Activated T-cell treated with anti-CD3 and anti-CD28 coated beads, Interleukin-2, amount 50 U/mL, for 72 hours (primary cell): ENCODE measurements at regions not wholly inside any gene's neighbourhood (a gene's known extent, or its start where the extent isn't known, plus 50 kb on each side); places are given as distances from the start of the nearest gene placed in this dataset.
"Not testable (repeated sequence)": the region's sequence is repeated elsewhere in the genome, so short reads cannot be mapped to it uniquely, and the experiment has no call there.

Experiments used
- ATAC-seq, 2 donors: fragments of 150-1000 bp; cut with Tn5 transposase; replicated peaks in 1 of 2; 2 replicates each; pipeline ENCODE4 v1.10.0; 2021; ENCODE audit warnings: moderate library complexity in 2 of 2, mild to moderate bottlenecking in 1 of 2
- DNase-seq, 2 donors: peaks; one replicate each; pipeline ENCODE4 v3.0.0; 2021 to 2022; ENCODE audit warnings: mixed read lengths in 1 of 2
- H3K27ac Mint-ChIP-seq: one replicate; pipeline ENCODE4 v1.8.0; 2022; ENCODE audit warnings: mild to moderate bottlenecking, moderate library complexity, mixed read lengths
- H3K27me3 Mint-ChIP-seq: one replicate; pipeline ENCODE4 v1.8.0; 2022; ENCODE audit warnings: low read depth, mixed read lengths
- H3K36me3 Mint-ChIP-seq, 2 donors: one replicate each; pipeline ENCODE4 v1.8.0; 2022; ENCODE audit warnings: mixed read lengths in 2 of 2, mild to moderate bottlenecking in 1 of 2; ENCODE audit not compliant: insufficient read depth in 2 of 2
- H3K4me1 Mint-ChIP-seq: one replicate; pipeline ENCODE4 v1.8.0; 2022; ENCODE audit warnings: low read depth, mixed read lengths
- H3K4me3 Mint-ChIP-seq, 2 donors: one replicate each; pipeline ENCODE4 v1.8.0; 2022; ENCODE audit warnings: mild to moderate bottlenecking in 2 of 2, mixed read lengths in 2 of 2, moderate library complexity in 2 of 2
- H3K9me3 Mint-ChIP-seq, 2 donors: one replicate each; pipeline ENCODE4 v1.8.0; 2022; ENCODE audit warnings: mixed read lengths in 2 of 2

GRCh38 chr11:97702951-97703350 lies 1313.1 kb downstream of the JRKL start:
- Mint-ChIP-seq H3K4me3 (no peak overlapping the region), H3K27me3 (no peaks in the 10 kb centered on the region), H3K9me3 (no peaks in the 10 kb centered on the region), H3K4me1 (no peaks in the 10 kb centered on the region), H3K36me3 (no peaks in the 10 kb centered on the region), H3K27ac (no peak overlapping the region)
- ATAC-seq (no peak), DNase-seq (no peak)

GRCh38 chr11:97703851-97704250 lies 1314.0 kb downstream of the JRKL start:
- DNase-seq (no peak), ATAC-seq (no peak)
- Mint-ChIP-seq H3K27me3 (no peaks in the 10 kb centered on the region), H3K4me1 (no peaks in the 10 kb centered on the region), H3K9me3 (no peaks in the 10 kb centered on the region), H3K4me3 (no peak overlapping the region), H3K36me3 (no peaks in the 10 kb centered on the region), H3K27ac (no peak overlapping the region)

GRCh38 chr11:97705441-97705840 lies 1315.3 kb upstream of the CNTN5 start:
- not testable (repeated sequence) for H3K36me3 Mint-ChIP-seq, H3K9me3 Mint-ChIP-seq, H3K4me3 Mint-ChIP-seq, DNase-seq, H3K27ac Mint-ChIP-seq, H3K27me3 Mint-ChIP-seq, ATAC-seq, H3K4me1 Mint-ChIP-seq

GRCh38 chr11:97717922-97718321 lies 1302.8 kb upstream of the CNTN5 start:
- no peak overlapping the region for H3K27ac Mint-ChIP-seq
- peaks cover 2 to 3% of the 10 kb centered on the region in 2 donors for H3K9me3 Mint-ChIP-seq
- H3K27me3 Mint-ChIP-seq = no peaks in the 10 kb centered on the region
- ATAC-seq = no peak
- DNase-seq = no peak
- H3K36me3 Mint-ChIP-seq = no peaks in the 10 kb centered on the region
- H3K4me1 Mint-ChIP-seq = no peaks in the 10 kb centered on the region
- no peak overlapping the region for H3K4me3 Mint-ChIP-seq

DNA sequence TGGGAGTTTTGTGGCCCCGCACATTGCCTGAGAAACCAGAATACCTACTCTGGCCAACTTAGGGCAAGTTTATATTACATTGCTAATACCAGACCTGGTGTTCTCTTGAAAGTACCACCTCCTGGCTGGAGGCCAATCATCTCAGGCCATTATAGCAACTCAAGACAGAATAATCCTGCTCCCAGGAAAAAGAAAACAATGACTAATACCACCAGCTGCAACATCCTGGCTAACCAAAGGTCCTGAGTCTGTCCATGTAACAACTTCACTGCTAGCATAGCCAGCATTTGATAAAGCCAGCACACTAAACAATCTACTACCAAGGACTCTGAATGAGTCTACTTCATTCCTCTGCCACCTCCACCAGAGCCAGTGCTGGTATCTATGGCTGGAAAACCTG lies 1298.7 kb upstream of the CNTN5 start:
- no peak overlapping the region for H3K27ac Mint-ChIP-seq
- DNase-seq (no peak), ATAC-seq (no peak)
- H3K4me3 Mint-ChIP-seq = no peak overlapping the region
- H3K36me3 Mint-ChIP-seq = no peaks in the 10 kb centered on the region
- H3K27me3 Mint-ChIP-seq = no peaks in the 10 kb centered on the region
- H3K4me1 Mint-ChIP-seq = no peaks in the 10 kb centered on the region
- H3K9me3 Mint-ChIP-seq = peaks cover 5 to 8% of the 10 kb centered on the region in 2 donors

DNA sequence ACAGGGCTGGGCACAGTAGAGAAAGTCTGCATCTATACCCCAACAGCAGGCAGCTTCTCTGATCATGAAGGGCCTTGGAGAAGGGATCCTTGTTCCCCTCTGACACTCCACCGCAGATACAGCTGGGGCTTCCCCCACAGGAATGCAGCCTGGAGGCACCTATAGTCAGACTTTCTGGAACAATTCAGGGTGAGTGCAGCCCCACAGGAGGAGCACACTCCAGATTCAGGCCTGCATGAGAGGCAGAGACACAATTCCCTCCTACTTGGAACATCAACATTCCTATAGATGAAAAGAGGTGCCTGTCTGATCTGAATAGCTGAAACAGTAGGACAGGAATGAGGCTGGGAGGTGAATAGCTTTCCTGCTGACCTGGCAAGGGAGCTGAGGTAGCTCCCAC lies 1298.0 kb upstream of the CNTN5 start:
- no peak overlapping the region for H3K4me3 Mint-ChIP-seq
- H3K9me3 Mint-ChIP-seq = peaks cover 5 to 8% of the 10 kb centered on the region in 2 donors
- no peak for ATAC-seq
- no peaks in the 10 kb centered on the region for H3K27me3 Mint-ChIP-seq
- H3K4me1 Mint-ChIP-seq = no peaks in the 10 kb centered on the region
- DNase-seq = no peak
- H3K36me3 Mint-ChIP-seq = no peaks in the 10 kb centered on the region
- no peak overlapping the region for H3K27ac Mint-ChIP-seq

GRCh38 chr11:97729546-97730272 lies 1291.0 kb upstream of the CNTN5 start:
- Mint-ChIP-seq H3K27me3 (no peaks in the 10 kb centered on the region), H3K9me3 (peaks cover 12 to 15% of the 10 kb centered on the region in 2 donors), H3K4me1 (no peaks in the 10 kb centered on the region), H3K4me3 (no peak overlapping the region), H3K36me3 (no peaks in the 10 kb centered on the region), H3K27ac (no peak overlapping the region)
- no peak for ATAC-seq
- no peak for DNase-seq

- Mint-ChIP-seq H3K4me3 (no peak overlapping the region), H3K27ac (no peak overlapping the region)
- DNase-seq = no peak
Observed at GRCh38 chr11:97732011-97732632, 1288.6 kb upstream of the CNTN5 start.

DNA sequence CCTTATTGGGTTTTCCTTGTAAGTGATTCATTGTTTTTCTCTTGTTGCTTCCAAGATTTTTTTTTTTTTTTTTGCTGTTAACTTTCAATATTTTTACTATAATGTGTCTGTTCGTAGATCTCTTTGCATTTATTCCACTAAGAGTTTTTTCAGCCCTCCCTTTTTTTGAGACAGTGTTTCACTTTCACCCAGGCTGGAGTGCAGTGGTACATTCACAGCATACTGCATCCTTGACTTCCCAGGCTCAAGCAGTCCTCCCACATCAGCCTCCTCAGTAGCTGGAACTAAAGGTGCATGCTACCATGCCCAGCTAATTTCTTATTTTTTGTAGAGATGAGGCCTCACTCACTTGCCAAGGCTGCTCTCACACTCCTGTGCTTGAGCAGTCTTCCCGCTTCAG lies 1282.0 kb upstream of the CNTN5 start:
- ATAC-seq (no peak), DNase-seq (no peak)
- Mint-ChIP-seq H3K4me1 (no peaks in the 10 kb centered on the region), H3K9me3 (peaks cover 13 to 23% of the 10 kb centered on the region in 2 donors), H3K4me3 (no peak overlapping the region), H3K36me3 (peaks cover 2 to 4% of the 10 kb centered on the region in 2 donors), H3K27ac (no peak overlapping the region), H3K27me3 (no peaks in the 10 kb centered on the region)

More at GRCh38 chr11:97732011-97732632, 1288.6 kb upstream of the CNTN5 start:
- Mint-ChIP-seq H3K4me1 (no peaks in the 10 kb centered on the region), H3K36me3 (no peaks in the 10 kb centered on the region), H3K27me3 (no peaks in the 10 kb centered on the region), H3K9me3 (peaks cover 11 to 15% of the 10 kb centered on the region in 2 donors)
- ATAC-seq = no peak

- H3K27me3 Mint-ChIP-seq = no peaks in the 10 kb centered on the region
- no peak overlapping the region for H3K4me3 Mint-ChIP-seq
- peaks cover 2 to 4% of the 10 kb centered on the region in 2 donors for H3K36me3 Mint-ChIP-seq
- DNase-seq (no peak), ATAC-seq (no peak)
- H3K9me3 Mint-ChIP-seq = peaks cover 10 to 18% of the 10 kb centered on the region in 2 donors
- no peak overlapping the region for H3K27ac Mint-ChIP-seq
- H3K4me1 Mint-ChIP-seq = no peaks in the 10 kb centered on the region
Observed at GRCh38 chr11:97739932-97740800, 1280.6 kb upstream of the CNTN5 start.

- no peak overlapping the region for H3K4me3 Mint-ChIP-seq
- peaks cover 2 to 4% of the 10 kb centered on the region in 2 donors for H3K36me3 Mint-ChIP-seq
- no peaks in the 10 kb centered on the region for H3K27me3 Mint-ChIP-seq
- no peak overlapping the region for H3K27ac Mint-ChIP-seq
- DNase-seq (no peak), ATAC-seq (no peak)
- peaks cover 10 to 18% of the 10 kb centered on the region in 2 donors for H3K9me3 Mint-ChIP-seq
- no peaks in the 10 kb centered on the region for H3K4me1 Mint-ChIP-seq
Observed at GRCh38 chr11:97740801-97741151, 1280.0 kb upstream of the CNTN5 start.

DNA sequence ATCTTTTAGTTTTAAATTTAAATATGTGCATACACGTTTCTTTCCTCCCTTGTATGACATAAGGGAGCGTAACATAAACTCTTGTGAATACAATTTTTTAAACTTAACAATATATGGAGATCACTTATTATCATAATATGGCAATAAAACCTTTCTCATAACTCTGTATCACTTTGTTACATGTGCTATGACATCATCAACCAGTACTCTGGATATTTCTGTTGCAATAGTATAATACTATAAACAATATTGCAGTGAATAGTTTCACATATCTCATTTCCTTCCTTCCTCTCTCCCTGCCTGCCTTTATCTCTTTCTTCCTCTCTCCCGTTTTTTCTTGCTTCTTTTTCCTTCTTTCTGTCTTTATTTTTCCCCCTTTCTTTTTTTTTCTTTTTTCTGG lies 1278.0 kb upstream of the CNTN5 start:
- Mint-ChIP-seq H3K4me3 (no peak overlapping the region), H3K36me3 (peaks cover 2 to 4% of the 10 kb centered on the region in 2 donors), H3K27ac (no peak overlapping the region), H3K9me3 (peaks cover 7 to 15% of the 10 kb centered on the region in 2 donors), H3K4me1 (no peaks in the 10 kb centered on the region), H3K27me3 (no peaks in the 10 kb centered on the region)
- ATAC-seq (no peak), DNase-seq (no peak)

DNA sequence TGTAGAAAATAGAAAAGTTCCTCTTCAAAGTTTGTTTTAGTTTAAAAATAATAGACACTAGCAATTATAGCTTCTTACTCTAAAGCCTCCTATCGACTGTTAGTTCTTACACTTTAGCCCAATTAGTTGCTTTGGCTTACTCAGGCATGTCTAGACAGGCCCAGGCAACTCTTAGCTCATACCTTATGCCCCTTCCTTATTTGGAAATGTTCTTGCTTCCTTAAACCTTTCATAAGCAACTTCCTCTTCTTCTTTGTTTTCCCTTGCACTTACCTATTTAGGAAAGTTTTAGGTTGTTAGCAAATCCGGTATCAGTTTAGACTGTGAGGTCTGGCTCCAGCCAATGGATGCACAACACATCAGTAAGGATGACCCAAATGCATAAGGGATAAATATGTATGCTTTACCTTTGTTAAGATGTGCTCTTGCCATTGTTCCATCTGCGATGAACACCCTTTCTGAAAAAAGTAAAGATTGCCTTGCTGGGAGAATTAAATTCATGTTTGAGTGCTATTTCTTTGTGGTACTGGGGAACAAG lies 1277.5 kb upstream of the CNTN5 start:
- Mint-ChIP-seq H3K4me3 (no peak overlapping the region), H3K4me1 (no peaks in the 10 kb centered on the region), H3K27ac (no peak overlapping the region), H3K27me3 (no peaks in the 10 kb centered on the region), H3K9me3 (peaks cover 7 to 15% of the 10 kb centered on the region in 2 donors), H3K36me3 (peaks cover 2 to 4% of the 10 kb centered on the region in 2 donors)
- ATAC-seq (no peak), DNase-seq (no peak)
